Activated CD8-positive, alpha-beta memory T cell treated with anti-CD3 and anti-CD28 coated beads for 36 hours (primary cell): ENCODE measurements at regions not wholly inside any gene's neighbourhood (a gene's known extent, or its start where the extent isn't known, plus 50 kb on each side); places are given as distances from the start of the nearest gene placed in this dataset.

ENCODE experiments used
- CTCF ChIA-PET: fragments of 350-600 bp; sonication (Branson Sonifier 250); formaldehyde crosslinking; loops from one replicate; lab custom pipeline; 2021; ENCODE audit warnings: antibody characterized with exemption; lab: Charles Lee
- POLR2A ChIA-PET: fragments of 350-600 bp; sonication (Branson Sonifier 250); formaldehyde crosslinking; loops from one replicate; lab custom pipeline; 2021; ENCODE audit warnings: antibody characterized with exemption; lab: Charles Lee

DNA sequence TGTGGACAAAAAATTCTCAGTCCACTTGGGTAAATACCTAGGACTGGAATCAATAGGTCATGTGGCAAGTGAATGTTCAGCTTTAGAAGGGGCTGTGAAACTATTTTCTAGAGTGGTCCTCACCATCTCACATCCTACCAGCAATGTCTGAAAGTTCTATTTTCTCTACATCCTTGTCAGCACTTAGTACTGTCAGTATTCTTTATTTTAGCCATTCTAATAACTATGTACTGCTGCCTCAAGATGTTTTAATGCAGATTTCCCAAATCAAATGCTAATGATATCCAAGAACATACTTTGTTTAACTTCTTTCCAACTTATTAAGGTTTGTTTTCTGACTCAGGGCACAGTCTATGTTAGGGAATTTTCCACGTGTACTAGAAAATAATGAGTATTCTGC lies 317.0 kb downstream of the BRD1 start:
- ChIA-PET CTCF (no interaction called here), POLR2A (no interaction called here)

DNA sequence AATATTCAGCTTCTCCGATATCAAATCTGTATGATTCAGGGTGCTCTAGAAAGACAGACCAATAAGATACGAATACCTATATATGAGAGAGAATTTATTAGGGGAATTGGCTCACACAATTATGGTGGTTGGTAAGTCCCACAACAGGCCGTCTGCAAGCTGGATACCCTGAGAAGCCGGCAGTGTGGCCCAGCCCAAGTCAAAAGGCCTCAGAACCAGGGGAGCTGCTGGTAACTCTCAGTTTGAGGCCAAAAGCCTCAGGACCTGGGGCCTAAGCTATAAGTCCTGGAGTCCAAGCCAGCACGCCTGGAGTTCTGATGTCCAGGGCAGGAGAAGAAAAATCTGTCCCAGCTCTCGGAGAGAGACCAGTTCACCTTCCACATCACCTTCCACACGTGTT lies 318.7 kb downstream of the BRD1 start:
- CTCF ChIA-PET, result no interaction called here
- POLR2A ChIA-PET, result no interaction called here

DNA sequence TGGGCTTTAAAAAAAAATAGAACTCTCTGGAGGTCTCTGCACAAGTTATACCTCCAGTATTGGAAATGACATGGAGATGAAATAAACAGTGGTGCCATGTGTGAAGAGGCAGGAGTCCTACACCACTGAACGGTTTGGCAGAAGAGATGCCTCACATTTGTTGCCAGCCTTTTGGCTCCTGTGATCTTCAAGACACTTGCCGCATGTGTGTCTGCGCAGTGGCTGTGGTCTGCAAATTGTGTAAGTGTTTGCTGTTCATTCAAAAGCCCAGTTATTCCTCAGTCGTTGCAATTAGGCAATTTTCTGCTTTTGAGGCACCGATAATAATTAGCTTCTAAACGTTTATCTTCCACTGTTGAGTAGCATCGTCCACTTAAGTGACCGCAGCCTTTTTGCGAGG lies 319.1 kb downstream of the BRD1 start:
- ChIA-PET POLR2A (no interaction called here), CTCF (no interaction called here)

DNA sequence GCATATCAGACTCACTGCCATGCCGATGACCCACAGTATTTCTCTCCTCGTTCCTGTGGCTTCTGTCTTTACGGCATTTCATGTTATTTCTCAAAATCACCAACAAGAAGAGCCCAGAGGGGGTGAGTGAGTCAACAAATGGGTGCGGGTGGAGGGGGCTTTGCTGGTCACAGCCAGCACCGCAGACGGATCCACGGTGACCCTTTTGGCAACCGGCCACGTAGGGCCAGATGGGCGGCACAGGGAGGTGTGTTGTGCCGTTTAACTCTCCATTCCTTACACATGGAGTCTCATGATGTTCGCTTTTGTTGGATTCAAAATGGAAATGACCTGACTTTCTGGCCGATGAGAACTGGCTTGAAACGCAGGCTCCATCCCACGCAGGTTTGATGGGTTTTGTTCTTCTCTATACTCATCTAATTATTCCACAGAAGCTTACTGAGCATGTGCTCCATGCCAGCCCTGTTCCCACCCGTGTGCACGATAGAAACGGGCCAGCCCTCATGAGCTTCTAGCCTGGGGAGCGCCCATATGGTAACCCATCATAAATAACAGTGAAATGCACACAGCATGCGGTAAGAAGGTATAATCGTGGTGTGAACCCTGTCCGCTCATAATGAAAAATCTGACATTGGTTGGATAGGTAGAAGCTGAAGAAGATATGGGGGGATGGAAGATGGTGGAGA lies 319.9 kb downstream of the BRD1 start:
- CTCF ChIA-PET, result no interaction called here
- POLR2A ChIA-PET, result no interaction called here

- CTCF ChIA-PET, result no interaction called here
Observed at GRCh38 chr22:49506010-49506400, 321.7 kb downstream of the BRD1 start.

GRCh38 chr22:49505337-49506009 lies 322.2 kb downstream of the BRD1 start:
- CTCF ChIA-PET, result no interaction called here
- POLR2A ChIA-PET, result no interaction called here

More at GRCh38 chr22:49506010-49506400, 321.7 kb downstream of the BRD1 start:
- POLR2A ChIA-PET, result no interaction called here

DNA sequence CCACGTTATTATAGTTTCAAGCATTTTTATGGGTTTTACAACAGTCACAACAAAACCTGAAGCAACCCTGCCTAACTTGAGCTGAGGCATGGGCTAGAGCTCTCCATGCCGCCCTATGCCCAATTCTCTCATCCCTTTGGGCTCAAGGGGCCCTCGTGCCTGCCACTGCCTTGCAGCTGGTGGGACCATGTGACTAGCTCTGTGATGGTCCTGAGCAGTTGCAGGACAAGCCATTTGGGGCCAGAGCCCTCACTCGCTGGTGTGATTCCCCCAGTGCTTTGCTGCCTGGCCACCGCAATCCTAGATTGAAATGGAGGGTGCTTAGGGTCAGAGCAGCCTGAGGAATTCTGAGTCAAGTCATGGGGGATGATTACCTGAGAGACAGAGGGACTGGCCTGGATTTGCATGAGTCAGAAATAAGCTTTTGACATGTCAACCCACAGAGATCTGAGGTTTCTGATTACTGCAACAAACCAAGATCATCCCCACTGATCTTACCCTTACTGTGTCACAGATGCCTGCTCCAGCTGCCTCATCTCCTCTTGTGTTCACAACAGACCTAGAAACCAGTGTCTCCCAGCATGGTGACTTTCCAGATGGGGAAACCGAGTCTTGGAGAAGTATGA lies 323.7 kb downstream of the BRD1 start:
- CTCF ChIA-PET, result interaction anchor here (1.0 kb wide), 1 partner anchor 275 kb away, joined by 3 read pairs; no protein-coding TSS in a partner anchor
- POLR2A ChIA-PET, result no interaction called here

- POLR2A ChIA-PET, result no interaction called here
Observed at GRCh38 chr22:49503321-49503720, 324.4 kb downstream of the BRD1 start.

GRCh38 chr22:49502126-49502826 lies 325.4 kb downstream of the BRD1 start:
- ChIA-PET POLR2A (no interaction called here), CTCF (no interaction called here)

More at GRCh38 chr22:49503321-49503720, 324.4 kb downstream of the BRD1 start:
- CTCF ChIA-PET, result no interaction called here

DNA sequence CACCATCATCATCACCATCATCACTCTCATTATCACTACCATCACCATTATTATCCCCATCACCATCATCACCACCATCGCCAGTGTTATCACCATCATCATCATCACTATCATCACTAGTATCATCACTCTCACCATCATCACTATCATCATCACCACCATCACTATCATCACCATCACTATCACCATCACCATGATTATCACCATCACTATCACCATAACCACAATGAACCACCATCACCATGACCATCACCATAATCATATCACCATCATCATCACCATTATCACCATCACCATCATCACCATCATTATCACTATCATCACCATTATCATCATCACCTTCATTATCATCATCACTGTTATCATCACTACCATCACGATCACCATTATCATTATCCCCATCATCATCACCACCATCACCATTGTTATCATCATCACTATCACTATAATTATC lies 326.7 kb downstream of the BRD1 start:
- ChIA-PET CTCF (no interaction called here), POLR2A (no interaction called here)

DNA sequence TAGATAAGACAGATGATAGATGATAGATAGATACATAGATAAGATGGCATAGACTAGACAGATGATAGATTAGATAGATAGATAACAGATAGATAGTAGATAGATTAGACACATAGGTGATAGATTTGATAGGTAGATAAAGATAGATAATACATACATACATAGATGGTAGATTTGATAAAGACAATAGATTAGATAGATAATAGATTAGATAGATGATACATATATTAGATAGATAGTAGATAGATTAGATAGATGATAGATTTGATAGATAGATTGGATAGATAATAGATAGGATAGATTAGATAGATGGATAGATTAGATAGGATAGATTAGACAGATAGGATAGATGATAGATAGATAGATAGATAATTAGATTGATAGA lies 327.6 kb downstream of the BRD1 start:
- ChIA-PET CTCF (no interaction called here), POLR2A (no interaction called here)

GRCh38 chr22:49499433-49500075 lies 328.1 kb downstream of the BRD1 start:
- ChIA-PET CTCF (no interaction called here), POLR2A (no interaction called here)

DNA sequence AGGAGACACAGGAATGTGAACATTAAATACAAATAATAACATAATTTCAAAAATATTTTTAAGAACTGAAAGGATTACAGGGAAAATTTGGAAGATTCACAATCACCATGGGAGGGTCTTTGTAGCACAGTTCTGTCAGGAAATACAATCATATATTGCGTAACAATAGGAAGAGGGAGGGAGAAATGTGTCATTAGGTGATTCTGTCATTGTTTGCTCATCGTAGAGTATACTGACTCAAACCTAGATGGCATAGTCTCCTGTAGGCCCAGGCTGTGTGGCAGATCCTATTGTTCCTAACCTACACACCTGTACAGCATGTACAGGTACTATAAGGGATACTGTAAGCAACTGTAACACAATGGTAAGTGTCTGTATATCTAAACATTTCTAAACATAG lies 330.4 kb downstream of the BRD1 start:
- POLR2A ChIA-PET, result interaction anchor here (0.7 kb wide), 1 partner anchor 226 kb away, joined by 9 read pairs; no protein-coding TSS in a partner anchor
- CTCF ChIA-PET, result interaction anchor here (0.6 kb wide), 1 partner anchor 254 kb away, joined by 3 read pairs; no protein-coding TSS in a partner anchor

DNA sequence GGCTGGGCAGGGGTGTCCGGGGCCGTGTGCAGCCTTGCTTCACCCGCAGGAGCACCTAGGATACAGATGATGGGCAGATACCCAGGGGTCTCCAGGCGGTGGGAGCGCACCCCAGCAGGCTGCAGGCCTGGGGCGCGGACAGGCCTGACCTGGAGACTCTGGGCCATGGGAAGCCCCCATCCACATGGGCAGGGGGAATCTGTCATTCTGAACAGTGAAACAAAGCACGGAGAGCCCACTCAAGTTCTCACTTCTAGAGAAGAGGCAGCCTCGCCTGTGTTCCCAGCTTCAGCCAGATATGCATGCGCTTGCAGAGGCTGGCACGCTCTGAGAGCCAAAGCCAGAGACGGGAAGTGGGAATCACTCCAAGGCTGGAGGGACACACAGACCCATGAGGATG lies 333.1 kb downstream of the BRD1 start:
- CTCF ChIA-PET, result no interaction called here
- POLR2A ChIA-PET, result no interaction called here

GRCh38 chr22:49492741-49493251 lies 334.9 kb downstream of the BRD1 start:
- ChIA-PET CTCF (no interaction called here), POLR2A (no interaction called here)

GRCh38 chr22:49492308-49492707 lies 335.4 kb downstream of the BRD1 start:
- POLR2A ChIA-PET, result no interaction called here

DNA sequence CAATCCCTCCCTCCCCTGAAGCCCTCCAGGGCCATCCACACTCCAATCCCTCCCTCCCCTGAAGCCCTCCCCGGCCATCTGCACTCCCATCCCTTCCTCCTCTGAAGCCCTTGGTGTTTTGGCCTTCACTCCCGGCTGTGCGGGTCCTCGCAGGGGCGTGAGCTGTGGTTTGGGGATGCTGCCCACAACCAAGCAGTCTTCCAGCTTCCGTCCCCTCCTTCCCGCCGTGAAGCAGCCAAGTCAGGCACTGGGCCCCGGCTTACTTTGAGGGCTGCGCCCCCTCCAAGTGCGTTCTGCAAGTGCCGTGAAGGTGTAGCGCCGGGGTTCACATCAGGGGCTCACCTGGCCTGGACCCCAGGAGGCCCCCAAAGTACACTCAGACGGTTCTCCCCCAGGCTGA lies 335.9 kb downstream of the BRD1 start:
- POLR2A ChIA-PET, result no interaction called here
- CTCF ChIA-PET, result no interaction called here

More at GRCh38 chr22:49492308-49492707, 335.4 kb downstream of the BRD1 start:
- CTCF ChIA-PET, result no interaction called here

DNA sequence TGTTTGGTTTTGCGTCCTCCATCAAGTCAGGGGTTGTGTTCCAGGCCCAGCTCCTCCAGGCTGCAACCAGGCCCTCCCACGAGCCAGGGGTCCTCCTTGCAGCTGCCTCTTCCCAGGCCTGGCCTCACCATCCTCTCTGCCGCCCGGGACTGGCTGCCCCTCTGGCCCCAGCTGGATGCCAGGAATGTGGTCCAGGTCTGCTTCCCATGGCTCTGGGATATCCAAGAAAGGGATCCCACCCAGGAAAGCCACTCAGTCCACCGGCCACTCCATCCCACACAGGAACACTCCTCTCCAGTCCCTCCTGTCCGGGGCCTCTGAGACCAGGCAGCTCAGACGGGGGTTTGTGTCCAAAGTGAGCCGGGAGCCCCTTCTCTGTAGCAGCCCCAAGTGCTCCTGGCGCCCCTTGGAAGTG lies 336.4 kb downstream of the BRD1 start:
- CTCF ChIA-PET, result no interaction called here

GRCh38 chr22:49490692-49491091 lies 337.0 kb downstream of the BRD1 start:
- POLR2A ChIA-PET, result no interaction called here
- CTCF ChIA-PET, result no interaction called here

More for the DNA sequence above, 336.4 kb downstream of the BRD1 start:
- POLR2A ChIA-PET, result no interaction called here
